ENCODE measurements at regions not wholly inside any gene's neighbourhood (a gene's known extent, or its start where the extent isn't known, plus 50 kb on each side); places are given as distances from the start of the nearest gene placed in this dataset.

DNA sequence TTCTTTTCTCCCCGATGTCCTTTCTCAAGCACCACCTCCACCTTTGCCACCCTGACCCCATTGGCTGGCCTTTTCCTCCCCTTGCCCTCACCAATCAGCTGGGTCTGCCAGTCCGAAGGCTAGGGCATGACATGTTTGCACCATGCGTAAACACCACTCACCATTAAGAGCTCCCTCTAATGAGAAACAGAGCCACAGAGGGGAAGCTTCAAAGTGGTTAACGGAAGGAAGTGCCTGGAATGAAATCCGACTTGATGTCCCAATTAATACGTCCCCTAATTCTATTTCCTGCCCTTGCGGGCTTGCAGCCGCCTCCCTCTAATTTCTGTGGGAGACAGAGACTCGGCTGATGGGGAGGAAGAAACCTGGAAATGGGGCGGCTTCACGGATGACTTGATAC, 318.5 kb upstream of the TBX3 start:
- POLR2A ChIA-PET (ENCODE audit: partially characterized antibody) = no interaction called here
- Histone ChIP-seq H3K4ac (replicated peaks; ENCODE audit: insufficient read length, low read depth, low read length) (no peak overlapping the region), H3K79me1 (ENCODE audit: low read depth, low read length) (no peaks in the 10 kb centered on the region), H2BK5ac (ENCODE audit: low read depth, low read length) (no peak overlapping the region), H3K4me1 (replicated peaks in 1 of 4; ENCODE audit: control insufficient read depth in 3 of 4, insufficient read depth in 4 of 4, low read length in 3 of 4) (no peaks in the 10 kb centered on the region), H3K14ac (ENCODE audit: insufficient read length) (no peak overlapping the region), H3K18ac (ENCODE audit: extremely low read depth, low read length) (no peak overlapping the region), H3K27ac (ENCODE audit: low read depth, low read length) (no peak overlapping the region), H3K56ac (replicated peaks; ENCODE audit: insufficient read length, low read depth, low read length) (no peak overlapping the region), H3K79me2 (ENCODE audit: control insufficient read depth in 1 of 2, insufficient read depth in 2 of 2, low read length in 2 of 2) (no peaks in the 10 kb centered on the region), H4K8ac (ENCODE audit: extremely low read depth, insufficient read depth, low read length) (no peak overlapping the region), H2BK20ac (ENCODE audit: low read length) (no peak overlapping the region), H3K9me3 (ENCODE audit: insufficient read depth in 2 of 2, low read depth in 1 of 2, low read length in 1 of 2) (no peaks in the 10 kb centered on the region), H2AK5ac (ENCODE audit: low read depth, low read length) (no peak overlapping the region), H3K23me2 (ENCODE audit: low read depth, low read length) (no peaks in the 10 kb centered on the region), H4K91ac (replicated peaks; ENCODE audit: insufficient read length, low read length) (no peak overlapping the region), H2BK12ac (ENCODE audit: low read depth, low read length) (no peak overlapping the region), H3K27me3 (replicated peaks in 1 of 4; ENCODE audit: control insufficient read depth in 3 of 4, extremely low read depth in 1 of 4, insufficient read depth in 3 of 4, low read length in 3 of 4) (no peaks in the 10 kb centered on the region), H3K36me3 (ENCODE audit: control insufficient read depth in 2 of 4, insufficient read depth in 4 of 4, low read length in 3 of 4) (no peaks in the 10 kb centered on the region), H2BK120ac (replicated peaks; ENCODE audit: low read depth, low read length) (no peak overlapping the region), H2BK15ac (ENCODE audit: low read length) (no peak overlapping the region), H4K20me1 (replicated peaks in 1 of 2; ENCODE audit: control insufficient read depth in 1 of 2, insufficient read depth in 2 of 2, low read length in 2 of 2) (no peaks in the 10 kb centered on the region), H3K9ac (replicated peaks in 1 of 4; ENCODE audit: extremely low read depth in 1 of 4, low read depth in 3 of 4, low read length in 3 of 4) (no peak overlapping the region), H4K5ac (ENCODE audit: insufficient read length, low read depth, low read length) (no peak overlapping the region), H3K4me2 (ENCODE audit: insufficient read depth in 1 of 2, low read depth in 2 of 2, low read length in 2 of 2) (no peak overlapping the region), H2AFZ (ENCODE audit: low read length) (no peak overlapping the region; the same call in 1 of the 2 replicates), H3K4me3 (ENCODE audit: extremely low read depth in 1 of 4, insufficient read depth in 2 of 4, low read depth in 3 of 4, low read length in 4 of 4) (no peak overlapping the region), H3K23ac (ENCODE audit: insufficient read length) (no peak overlapping the region)
- WGBS, 2 experiments (ENCODE audit: extremely low coverage in 1 of 2, insufficient coverage in 1 of 2, insufficient read length in 1 of 2, insufficient replicate concordance in 2 of 2, low coverage in 1 of 2, low lambda C conversion rate in 2 of 2, missing lambda C conversion rate in 1 of 2) = 86% methylated on average over 11 of the region's 11 CpGs; no CpG with 5 or more reads in 1 of the 2 experiments
- FAIRE-seq = no peak
- no peak for TF ChIP-seq POLR2A (IDR thresholded peaks at IDR 0.05; ENCODE audit: control extremely low read depth in 1 of 2, low read depth in 2 of 2, low read length in 2 of 2)
- CTCF ChIA-PET (ENCODE audit: partially characterized antibody) = interaction anchor here (1.2 kb wide), 1 partner anchor 12 kb away, joined by 3 read pairs; no protein-coding TSS in a partner anchor
- no peak for DNase-seq (ENCODE audit: low read depth in 1 of 2, low spot score in 2 of 2)

All from H1 (cell line).